ENCODE measurements at regions not wholly inside any gene's neighbourhood (a gene's known extent, or its start where the extent isn't known, plus 50 kb on each side); places are given as distances from the start of the nearest gene placed in this dataset.
A peak's percentile ranks its signal among the peaks of the same experiment; 100 is the strongest.

GRCh38 chr6:150465610-150466009 is 96.8 kb downstream of the IYD start:
- no peaks in the 10 kb centered on the region for H3K27me3 ChIP-seq
- WGBS, result 95% methylated on average over 5 of the region's 5 CpGs
- intact Hi-C loops (cut with DNase I), result no loop called here

GRCh38 chr6:150466196-150466595 is 97.4 kb downstream of the IYD start:
- intact Hi-C loops (cut with DNase I), result no loop called here
- 67% methylated on average over 5 of the region's 5 CpGs for WGBS
- no peaks in the 10 kb centered on the region for H3K36me3 ChIP-seq
- H3K4me3 ChIP-seq, result no peak overlapping the region
- TF ChIP-seq POLR2A (IDR thresholded peaks at IDR 0.05; ENCODE audit: low read depth) (no peak), CTCF (IDR thresholded peaks at IDR 0.05) (no peak), POLR2AphosphoS5 (IDR thresholded peaks at IDR 0.05) (no peak), EP300 (IDR thresholded peaks at IDR 0.05) (no peak)
- no peaks in the 10 kb centered on the region for H3K27me3 ChIP-seq
- peak; percentile 8 for DNase-seq (ENCODE audit: extremely low spot score)
- H3K9me3 ChIP-seq, result no peaks in the 10 kb centered on the region
- H3K27ac ChIP-seq (replicated peaks in 1 of 4), result no peak overlapping the region
- H3K4me1 ChIP-seq, result no peaks in the 10 kb centered on the region

More at GRCh38 chr6:150465610-150466009, 96.8 kb downstream of the IYD start:
- Histone ChIP-seq H3K4me3 (no peak overlapping the region), H3K9me3 (no peaks in the 10 kb centered on the region), H3K36me3 (no peaks in the 10 kb centered on the region), H3K27ac (replicated peaks in 1 of 4) (no peak overlapping the region), H3K4me1 (no peaks in the 10 kb centered on the region)
- TF ChIP-seq EP300 (IDR thresholded peaks at IDR 0.05), result no peak
- TF ChIP-seq POLR2A (IDR thresholded peaks at IDR 0.05; ENCODE audit: low read depth), result no peak
- TF ChIP-seq CTCF (IDR thresholded peaks at IDR 0.05), result no peak
- TF ChIP-seq POLR2AphosphoS5 (IDR thresholded peaks at IDR 0.05), result no peak
- no peak for DNase-seq (ENCODE audit: extremely low spot score)

- Histone ChIP-seq H3K9me3 (no peaks in the 10 kb centered on the region), H3K27ac (replicated peaks in 1 of 4) (no peak overlapping the region), H3K36me3 (no peaks in the 10 kb centered on the region), H3K27me3 (no peaks in the 10 kb centered on the region), H3K4me3 (no peak overlapping the region), H3K4me1 (no peaks in the 10 kb centered on the region)
- no peak for TF ChIP-seq POLR2A (IDR thresholded peaks at IDR 0.05; ENCODE audit: low read depth)
- TF ChIP-seq EP300 (IDR thresholded peaks at IDR 0.05), result no peak
- TF ChIP-seq CTCF (IDR thresholded peaks at IDR 0.05), result no peak
- TF ChIP-seq POLR2AphosphoS5 (IDR thresholded peaks at IDR 0.05), result no peak
- DNase-seq (ENCODE audit: extremely low spot score), result no peak
- 76% methylated on average over 3 of the region's 3 CpGs for WGBS
- intact Hi-C loops (cut with DNase I), result no loop called here
Measured at GRCh38 chr6:150470131-150470530, 101.3 kb downstream of the IYD start.

- intact Hi-C loops (cut with DNase I), result no loop called here
- H3K4me1 ChIP-seq, result no peaks in the 10 kb centered on the region
- H3K27me3 ChIP-seq, result no peaks in the 10 kb centered on the region
- WGBS, result 85% methylated on average over 6 of the region's 6 CpGs
- TF ChIP-seq POLR2AphosphoS5 (IDR thresholded peaks at IDR 0.05) (no peak), CTCF (IDR thresholded peaks at IDR 0.05) (no peak), POLR2A (IDR thresholded peaks at IDR 0.05; ENCODE audit: low read depth) (no peak), EP300 (IDR thresholded peaks at IDR 0.05) (no peak)
- no peaks in the 10 kb centered on the region for H3K9me3 ChIP-seq
- no peaks in the 10 kb centered on the region for H3K36me3 ChIP-seq
- DNase-seq (ENCODE audit: extremely low spot score), result peak; percentile 57
- H3K4me3 ChIP-seq, result no peak overlapping the region
- no peak overlapping the region for H3K27ac ChIP-seq (replicated peaks in 1 of 4)
Measured at GRCh38 chr6:150470960-150471665, 102.3 kb downstream of the IYD start.

Data from esophagus muscularis mucosa (tissue), 4 donors.